ENCODE measurements at regions not wholly inside any gene's neighbourhood (a gene's known extent, or its start where the extent isn't known, plus 50 kb on each side); places are given as distances from the start of the nearest gene placed in this dataset.

GRCh38 chr16:17557480-17557879, 86.7 kb upstream of the XYLT1 start:
- TF ChIP-seq EZH2phosphoT487 (IDR thresholded peaks at IDR 0.05; ENCODE audit: insufficient read depth, low read depth) (no peak), EZH2 (IDR thresholded peaks at IDR 0.05; ENCODE audit: insufficient read depth, poor library complexity, severe bottlenecking) (no peak)
